ENCODE measurements at regions not wholly inside any gene's neighbourhood (a gene's known extent, or its start where the extent isn't known, plus 50 kb on each side); places are given as distances from the start of the nearest gene placed in this dataset.

DNA sequence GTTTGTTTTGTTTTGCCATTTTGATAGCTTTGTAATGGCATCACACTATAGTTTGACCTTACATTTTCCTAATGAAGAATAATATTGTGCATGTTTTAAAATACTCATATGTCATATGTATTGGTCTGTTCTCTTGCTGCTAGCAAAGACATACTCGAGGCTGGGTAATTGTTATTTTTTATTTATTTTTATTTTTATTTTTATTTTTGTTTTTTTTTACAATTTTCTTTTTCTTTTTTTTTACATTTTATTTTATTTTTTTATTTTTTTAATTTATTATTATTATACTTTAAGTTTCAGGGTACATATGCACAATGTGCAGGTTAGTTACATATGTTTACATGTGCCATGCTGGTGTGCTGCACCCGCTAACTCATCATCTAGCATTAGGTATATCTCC lies 104.6 kb upstream of the GRID2 start:
- TF ChIP-seq, protein P1, sequence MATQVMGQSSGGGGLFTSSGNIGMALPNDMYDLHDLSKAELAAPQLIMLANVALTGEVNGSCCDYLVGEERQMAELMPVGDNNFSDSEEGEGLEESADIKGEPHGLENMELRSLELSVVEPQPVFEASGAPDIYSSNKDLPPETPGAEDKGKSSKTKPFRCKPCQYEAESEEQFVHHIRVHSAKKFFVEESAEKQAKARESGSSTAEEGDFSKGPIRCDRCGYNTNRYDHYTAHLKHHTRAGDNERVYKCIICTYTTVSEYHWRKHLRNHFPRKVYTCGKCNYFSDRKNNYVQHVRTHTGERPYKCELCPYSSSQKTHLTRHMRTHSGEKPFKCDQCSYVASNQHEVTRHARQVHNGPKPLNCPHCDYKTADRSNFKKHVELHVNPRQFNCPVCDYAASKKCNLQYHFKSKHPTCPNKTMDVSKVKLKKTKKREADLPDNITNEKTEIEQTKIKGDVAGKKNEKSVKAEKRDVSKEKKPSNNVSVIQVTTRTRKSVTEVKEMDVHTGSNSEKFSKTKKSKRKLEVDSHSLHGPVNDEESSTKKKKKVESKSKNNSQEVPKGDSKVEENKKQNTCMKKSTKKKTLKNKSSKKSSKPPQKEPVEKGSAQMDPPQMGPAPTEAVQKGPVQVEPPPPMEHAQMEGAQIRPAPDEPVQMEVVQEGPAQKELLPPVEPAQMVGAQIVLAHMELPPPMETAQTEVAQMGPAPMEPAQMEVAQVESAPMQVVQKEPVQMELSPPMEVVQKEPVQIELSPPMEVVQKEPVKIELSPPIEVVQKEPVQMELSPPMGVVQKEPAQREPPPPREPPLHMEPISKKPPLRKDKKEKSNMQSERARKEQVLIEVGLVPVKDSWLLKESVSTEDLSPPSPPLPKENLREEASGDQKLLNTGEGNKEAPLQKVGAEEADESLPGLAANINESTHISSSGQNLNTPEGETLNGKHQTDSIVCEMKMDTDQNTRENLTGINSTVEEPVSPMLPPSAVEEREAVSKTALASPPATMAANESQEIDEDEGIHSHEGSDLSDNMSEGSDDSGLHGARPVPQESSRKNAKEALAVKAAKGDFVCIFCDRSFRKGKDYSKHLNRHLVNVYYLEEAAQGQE (IDR thresholded peaks at IDR 0.05) = no peak
- TF ChIP-seq, protein P2, sequence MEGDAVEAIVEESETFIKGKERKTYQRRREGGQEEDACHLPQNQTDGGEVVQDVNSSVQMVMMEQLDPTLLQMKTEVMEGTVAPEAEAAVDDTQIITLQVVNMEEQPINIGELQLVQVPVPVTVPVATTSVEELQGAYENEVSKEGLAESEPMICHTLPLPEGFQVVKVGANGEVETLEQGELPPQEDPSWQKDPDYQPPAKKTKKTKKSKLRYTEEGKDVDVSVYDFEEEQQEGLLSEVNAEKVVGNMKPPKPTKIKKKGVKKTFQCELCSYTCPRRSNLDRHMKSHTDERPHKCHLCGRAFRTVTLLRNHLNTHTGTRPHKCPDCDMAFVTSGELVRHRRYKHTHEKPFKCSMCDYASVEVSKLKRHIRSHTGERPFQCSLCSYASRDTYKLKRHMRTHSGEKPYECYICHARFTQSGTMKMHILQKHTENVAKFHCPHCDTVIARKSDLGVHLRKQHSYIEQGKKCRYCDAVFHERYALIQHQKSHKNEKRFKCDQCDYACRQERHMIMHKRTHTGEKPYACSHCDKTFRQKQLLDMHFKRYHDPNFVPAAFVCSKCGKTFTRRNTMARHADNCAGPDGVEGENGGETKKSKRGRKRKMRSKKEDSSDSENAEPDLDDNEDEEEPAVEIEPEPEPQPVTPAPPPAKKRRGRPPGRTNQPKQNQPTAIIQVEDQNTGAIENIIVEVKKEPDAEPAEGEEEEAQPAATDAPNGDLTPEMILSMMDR (IDR thresholded peaks at IDR 0.05; ENCODE audit: low read depth, low read length, missing input control) = no peak
- no peak for TF ChIP-seq RAD21 (IDR thresholded peaks at IDR 0.05)
